ENCODE measurements at regions not wholly inside any gene's neighbourhood (a gene's known extent, or its start where the extent isn't known, plus 50 kb on each side); places are given as distances from the start of the nearest gene placed in this dataset.

DNA sequence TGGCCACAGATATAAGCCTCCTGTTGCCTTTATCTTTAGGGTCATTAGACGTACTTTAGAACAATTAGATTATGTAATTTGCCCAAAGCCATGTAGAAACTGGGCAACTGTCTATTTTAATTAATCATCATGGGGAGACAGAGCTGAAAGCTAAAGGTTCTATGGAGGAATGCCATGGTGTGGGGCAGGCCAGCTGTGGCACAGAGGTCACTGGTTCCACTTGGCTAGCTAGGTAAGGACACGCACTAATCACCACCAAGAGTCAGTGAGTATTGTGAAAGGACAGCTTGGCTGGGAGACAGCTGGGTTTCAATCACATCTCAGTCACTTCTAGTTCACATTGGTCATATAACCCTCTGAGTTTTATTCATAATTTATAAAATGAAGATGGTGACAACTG is 81.7 kb downstream of the HMHB1 start:
- Histone ChIP-seq H3K56ac (ENCODE audit: insufficient read length, low read depth, low read length) (no peak overlapping the region), H3K4me2 (ENCODE audit: insufficient read depth, insufficient read length, low read length) (no peak overlapping the region), H2BK12ac (ENCODE audit: insufficient read length, low read depth, low read length) (no peak overlapping the region), H3K9ac (ENCODE audit: extremely low read depth, insufficient read length, low read length) (no peak overlapping the region), H3K23ac (ENCODE audit: insufficient read length, low read depth, low read length) (no peak overlapping the region), H3K79me2 (ENCODE audit: insufficient read depth, low read length) (no peaks in the 10 kb centered on the region), H4K8ac (replicated peaks; ENCODE audit: insufficient read length, low read depth, low read length) (no peak overlapping the region), H4K20me1 (ENCODE audit: control insufficient read depth, insufficient read depth, insufficient read length) (no peaks in the 10 kb centered on the region), H2BK5ac (ENCODE audit: insufficient read length, low read length) (no peak overlapping the region), H3K4ac (ENCODE audit: low read depth, low read length) (no peak overlapping the region), H3K14ac (ENCODE audit: insufficient read depth, low read length) (no peak overlapping the region), H3K27me3 (ENCODE audit: insufficient read depth, low read length) (no peaks in the 10 kb centered on the region), H3T11ph (ENCODE audit: low read length) (no peak overlapping the region), H3K9me3 (ENCODE audit: control insufficient read depth, low read depth, low read length) (no peaks in the 10 kb centered on the region), H4K5ac (ENCODE audit: insufficient read length, low read depth, low read length) (no peak overlapping the region), H2AK5ac (ENCODE audit: insufficient read length, low read length) (no peak overlapping the region), H2BK20ac (ENCODE audit: low read depth, low read length, poor library complexity, severe bottlenecking) (no peak overlapping the region), H2BK15ac (ENCODE audit: low read depth, low read length) (no peak overlapping the region), H3K4me1 (ENCODE audit: insufficient read depth, low read length) (no peaks in the 10 kb centered on the region), H3K18ac (ENCODE audit: insufficient read length, low read depth, low read length) (no peak overlapping the region), H3K23me2 (ENCODE audit: insufficient read length, low read depth, low read length, poor library complexity, severe bottlenecking) (no peaks in the 10 kb centered on the region), H3K27ac (ENCODE audit: insufficient read length, low read depth, low read length) (no peak overlapping the region), H2AFZ (ENCODE audit: low read length) (no peak overlapping the region), H2BK120ac (ENCODE audit: low read depth, low read length, poor library complexity, severe bottlenecking) (no peak overlapping the region), H4K91ac (ENCODE audit: insufficient read length, low read depth, low read length) (no peak overlapping the region), H3K79me1 (ENCODE audit: insufficient read depth, low read depth, low read length, poor library complexity, severe bottlenecking) (no peaks in the 10 kb centered on the region)
- H3K9me3 Mint-ChIP-seq, result no peaks in the 10 kb centered on the region
- no peak for DNase-seq
- peaks cover 0 to 3% of the 10 kb centered on the region in 2 experiments; a peak in 2 of 4 replicates for H3K4me1 Mint-ChIP-seq
- no peaks in the 10 kb centered on the region for H3K36me3 Mint-ChIP-seq (ENCODE audit: insufficient read depth in 1 of 3, low read depth in 3 of 3)
- TF ChIP-seq, protein P1, sequence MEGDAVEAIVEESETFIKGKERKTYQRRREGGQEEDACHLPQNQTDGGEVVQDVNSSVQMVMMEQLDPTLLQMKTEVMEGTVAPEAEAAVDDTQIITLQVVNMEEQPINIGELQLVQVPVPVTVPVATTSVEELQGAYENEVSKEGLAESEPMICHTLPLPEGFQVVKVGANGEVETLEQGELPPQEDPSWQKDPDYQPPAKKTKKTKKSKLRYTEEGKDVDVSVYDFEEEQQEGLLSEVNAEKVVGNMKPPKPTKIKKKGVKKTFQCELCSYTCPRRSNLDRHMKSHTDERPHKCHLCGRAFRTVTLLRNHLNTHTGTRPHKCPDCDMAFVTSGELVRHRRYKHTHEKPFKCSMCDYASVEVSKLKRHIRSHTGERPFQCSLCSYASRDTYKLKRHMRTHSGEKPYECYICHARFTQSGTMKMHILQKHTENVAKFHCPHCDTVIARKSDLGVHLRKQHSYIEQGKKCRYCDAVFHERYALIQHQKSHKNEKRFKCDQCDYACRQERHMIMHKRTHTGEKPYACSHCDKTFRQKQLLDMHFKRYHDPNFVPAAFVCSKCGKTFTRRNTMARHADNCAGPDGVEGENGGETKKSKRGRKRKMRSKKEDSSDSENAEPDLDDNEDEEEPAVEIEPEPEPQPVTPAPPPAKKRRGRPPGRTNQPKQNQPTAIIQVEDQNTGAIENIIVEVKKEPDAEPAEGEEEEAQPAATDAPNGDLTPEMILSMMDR (conservative IDR thresholded peaks at IDR 0.05), result no peak
- no CpG with 5 or more reads among the region's 2 CpGs for WGBS (ENCODE audit: extremely low coverage, insufficient read length, low lambda C conversion rate)
- H3K27ac Mint-ChIP-seq, result no peak overlapping the region
- no peaks in the 10 kb centered on the region for H3K27me3 Mint-ChIP-seq (ENCODE audit: low read depth)
- H3K4me3 Mint-ChIP-seq, result no peak overlapping the region
